Breast epithelium (tissue), 4 donors: ENCODE measurements at regions not wholly inside any gene's neighbourhood (a gene's known extent, or its start where the extent isn't known, plus 50 kb on each side); places are given as distances from the start of the nearest gene placed in this dataset.
A peak's percentile ranks its signal among the peaks of the same experiment; 100 is the strongest.

Source experiments
- DNase-seq, 2 donors: peaks; one replicate each; pipeline ENCODE4 v3.0.0-alpha.2; 2019; ENCODE audit warnings: low spot score in 2 of 2
- H3K27ac ChIP-seq, 2 donors: fragments of 200-600 bp; sonication (generic) in 1 of 2; one replicate each; pipeline ENCODE4 v1.5.1; 2016 to 2019; ENCODE audit warnings: mild to moderate bottlenecking in 1 of 2
- H3K27me3 ChIP-seq, 2 donors: fragments of 200-600 bp; sonication (generic) in 1 of 2; one replicate each; pipeline versions ENCODE4 v1.5.1 to v1.6.0; 2017 to 2019; ENCODE audit warnings: control low read depth in 1 of 2, mild to moderate bottlenecking in 1 of 2
- H3K36me3 ChIP-seq: fragments of 200-600 bp; one replicate; pipeline ENCODE4 v1.5.1; 2019
- H3K4me1 ChIP-seq, 2 donors: fragments of 200-600 bp; sonication (generic); one replicate each; pipeline ENCODE4 v1.5.1; 2016 to 2019; ENCODE audit warnings: control low read depth in 1 of 2
- H3K4me3 ChIP-seq, 3 donors: fragments of 200-600 bp; sonication (generic); 1 replicate in 2 of 3; 2 replicates in 1 of 3; pipeline ENCODE4 v1.5.1; 2016 to 2019; ENCODE audit warnings: mild to moderate bottlenecking in 3 of 3, moderate library complexity in 2 of 3
- H3K9me3 ChIP-seq, 2 donors: fragments of 200-600 bp; sonication (generic) in 1 of 2; one replicate each; pipeline ENCODE4 v1.5.1; 2016 to 2019; ENCODE audit warnings: control low read depth in 1 of 2
- POLR2A ChIP-seq: fragments of 450-650 bp; IDR thresholded peaks from one replicate; pipeline ENCODE4 v1.6.1; 2016; ENCODE audit warnings: antibody characterized with exemption, mild to moderate bottlenecking, moderate library complexity
- POLR2AphosphoS5 ChIP-seq, 3 donors: sonication (generic); formaldehyde crosslinking; IDR thresholded peaks; one replicate each; pipeline ENCODE4 v1.6.1; 2017; ENCODE audit warnings: antibody characterized with exemption in 3 of 3
- intact Hi-C: fragments of 100-400 bp; cut with DNase I; formaldehyde crosslinking; loops from one replicate; pipeline ENCODE4 v1.15.1; 2023; ENCODE audit warnings: low total_unique reads
- TF ChIP-seq, protein P1 (sequence below), 3 donors: fragments of 450-650 bp; IDR thresholded peaks; one replicate each; pipeline ENCODE4 v1.5.1; 2016 to 2017; ENCODE audit warnings: antibody characterized with exemption in 3 of 3, mild to moderate bottlenecking in 3 of 3, moderate library complexity in 3 of 3

DNA sequence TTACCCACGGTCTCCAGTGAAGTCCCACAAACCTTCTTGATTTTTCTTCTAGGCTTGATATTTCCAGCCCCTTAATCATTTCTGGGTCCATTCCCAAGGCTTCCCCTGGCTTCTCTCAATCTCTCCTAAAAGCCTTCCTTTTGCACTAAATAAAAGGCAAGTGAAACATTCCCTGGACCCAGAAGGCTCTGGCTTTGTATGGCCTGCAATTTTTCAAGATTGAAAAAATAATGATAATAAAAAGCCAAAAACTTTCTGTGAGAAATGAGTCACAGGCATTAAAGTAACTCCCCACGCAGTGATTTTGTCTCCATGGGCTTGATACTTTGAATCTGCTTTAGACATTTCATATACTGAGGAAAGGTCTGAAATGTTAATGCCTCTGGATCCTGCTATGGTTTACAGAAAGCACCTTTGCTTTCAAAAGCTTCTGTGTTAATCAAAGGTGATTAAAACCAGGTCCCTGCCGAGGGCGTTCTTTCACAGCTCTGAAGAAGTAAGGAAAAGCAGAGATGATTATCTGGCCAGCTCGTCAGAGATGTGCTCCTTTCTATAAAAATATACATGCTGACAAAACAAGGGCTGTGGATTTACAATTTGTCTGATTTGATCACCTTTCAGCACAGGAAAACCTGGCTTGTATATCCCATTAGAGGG, 118.9 kb upstream of the TMEM72 start:
- Histone ChIP-seq H3K9me3 (no peaks in the 10 kb centered on the region), H3K27ac (no peak overlapping the region), H3K36me3 (no peaks in the 10 kb centered on the region), H3K4me1 (no peaks in the 10 kb centered on the region), H3K27me3 (no peaks in the 10 kb centered on the region), H3K4me3 (no peak overlapping the region)
- no peak for DNase-seq
- intact Hi-C loops, result no loop called here
- no peak for TF ChIP-seq POLR2A
- no peak for TF ChIP-seq POLR2AphosphoS5 (IDR thresholded peaks at IDR 0.05)
- TF ChIP-seq, protein P1, sequence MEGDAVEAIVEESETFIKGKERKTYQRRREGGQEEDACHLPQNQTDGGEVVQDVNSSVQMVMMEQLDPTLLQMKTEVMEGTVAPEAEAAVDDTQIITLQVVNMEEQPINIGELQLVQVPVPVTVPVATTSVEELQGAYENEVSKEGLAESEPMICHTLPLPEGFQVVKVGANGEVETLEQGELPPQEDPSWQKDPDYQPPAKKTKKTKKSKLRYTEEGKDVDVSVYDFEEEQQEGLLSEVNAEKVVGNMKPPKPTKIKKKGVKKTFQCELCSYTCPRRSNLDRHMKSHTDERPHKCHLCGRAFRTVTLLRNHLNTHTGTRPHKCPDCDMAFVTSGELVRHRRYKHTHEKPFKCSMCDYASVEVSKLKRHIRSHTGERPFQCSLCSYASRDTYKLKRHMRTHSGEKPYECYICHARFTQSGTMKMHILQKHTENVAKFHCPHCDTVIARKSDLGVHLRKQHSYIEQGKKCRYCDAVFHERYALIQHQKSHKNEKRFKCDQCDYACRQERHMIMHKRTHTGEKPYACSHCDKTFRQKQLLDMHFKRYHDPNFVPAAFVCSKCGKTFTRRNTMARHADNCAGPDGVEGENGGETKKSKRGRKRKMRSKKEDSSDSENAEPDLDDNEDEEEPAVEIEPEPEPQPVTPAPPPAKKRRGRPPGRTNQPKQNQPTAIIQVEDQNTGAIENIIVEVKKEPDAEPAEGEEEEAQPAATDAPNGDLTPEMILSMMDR (IDR thresholded peaks at IDR 0.05), result no peak

- TF ChIP-seq POLR2A (no peak), POLR2AphosphoS5 (IDR thresholded peaks at IDR 0.05) (no peak)
- TF ChIP-seq, protein P1 (IDR thresholded peaks at IDR 0.05), result no peak
- Histone ChIP-seq H3K9me3 (no peaks in the 10 kb centered on the region), H3K27me3 (no peaks in the 10 kb centered on the region), H3K4me3 (no peak overlapping the region), H3K36me3 (no peaks in the 10 kb centered on the region), H3K4me1 (no peaks in the 10 kb centered on the region), H3K27ac (no peak overlapping the region)
- intact Hi-C loops, result no loop called here
- no peak for DNase-seq
Observed at GRCh38 chr10:44799966-44800365, 111.2 kb upstream of the TMEM72 start.

DNA sequence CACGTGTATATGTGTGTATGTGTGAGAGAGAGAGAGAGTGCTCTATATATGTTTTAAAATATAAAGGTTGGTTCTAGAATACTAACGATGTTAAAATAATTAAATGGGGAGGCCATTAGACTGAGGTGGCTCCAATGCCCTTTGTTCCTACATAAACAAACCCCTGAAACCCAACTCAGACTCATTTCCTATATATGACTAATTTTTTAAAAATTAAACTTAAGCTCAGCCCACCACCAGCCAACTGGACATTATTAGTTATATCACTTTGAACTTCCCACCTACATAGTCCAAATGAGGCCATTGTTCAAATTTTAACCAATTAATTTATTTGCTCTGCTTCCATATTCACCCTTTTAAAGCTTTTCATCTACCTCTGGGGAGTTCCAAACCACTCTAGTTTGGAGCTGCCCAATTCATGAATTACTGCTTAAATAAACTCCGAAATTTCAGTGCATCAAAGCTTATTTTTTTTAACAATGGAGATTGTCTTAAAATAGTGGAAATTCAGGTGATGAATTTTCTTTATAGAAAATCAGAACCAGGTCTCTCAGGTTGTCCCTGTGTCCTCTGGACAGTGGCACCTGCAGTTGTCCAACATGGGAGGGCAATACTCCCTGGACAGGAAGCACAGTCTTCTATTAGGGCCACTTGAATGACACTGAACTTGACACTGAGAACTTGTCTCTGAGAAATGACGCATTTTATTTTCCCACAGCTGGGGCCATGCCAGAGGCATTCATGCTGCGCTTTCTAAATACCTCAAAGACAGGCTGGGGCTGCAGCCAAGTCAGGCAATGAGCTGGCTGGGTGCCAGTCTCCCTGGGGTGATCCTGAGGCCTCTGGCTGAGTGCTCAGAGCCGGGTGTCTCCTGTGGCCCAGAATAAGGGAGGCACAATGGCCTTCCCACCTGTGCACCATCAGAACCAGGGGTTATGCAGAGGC, 109.5 kb upstream of the TMEM72 start:
- Histone ChIP-seq H3K4me1 (no peaks in the 10 kb centered on the region), H3K27ac (no peak overlapping the region), H3K9me3 (no peaks in the 10 kb centered on the region), H3K27me3 (no peaks in the 10 kb centered on the region), H3K36me3 (no peaks in the 10 kb centered on the region), H3K4me3 (no peak overlapping the region)
- intact Hi-C loops, result no loop called here
- TF ChIP-seq POLR2AphosphoS5 (IDR thresholded peaks at IDR 0.05), result peak; percentile 9 to 31 (median 18)
- TF ChIP-seq, protein P1 (IDR thresholded peaks at IDR 0.05), result no peak
- DNase-seq, result peak; percentile 74 to 79

DNA sequence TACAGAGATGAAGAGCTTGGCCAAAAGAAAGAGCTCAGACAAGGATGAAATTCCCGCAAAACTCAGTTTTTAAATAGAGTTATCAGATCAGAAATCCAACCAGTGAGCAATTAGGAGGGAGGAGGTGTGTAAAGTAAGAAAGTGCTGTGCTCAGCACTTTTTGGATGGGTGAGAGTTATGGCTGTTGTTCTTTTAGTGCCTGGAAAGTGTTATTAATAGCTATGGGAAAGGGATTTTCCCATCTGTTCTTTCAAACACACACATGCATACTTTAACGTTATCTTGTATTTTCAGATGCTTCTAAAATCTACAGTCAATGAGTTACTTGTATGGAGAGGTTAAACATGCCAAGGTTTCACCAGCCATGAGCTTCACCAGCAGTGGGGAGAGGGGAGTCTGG, 107.3 kb upstream of the TMEM72 start:
- H3K36me3 ChIP-seq, result no peaks in the 10 kb centered on the region
- H3K9me3 ChIP-seq, result no peaks in the 10 kb centered on the region
- no peak overlapping the region for H3K27ac ChIP-seq
- no peak for DNase-seq
- no peak for TF ChIP-seq POLR2A
- no peak for TF ChIP-seq POLR2AphosphoS5 (IDR thresholded peaks at IDR 0.05)
- TF ChIP-seq, protein P1 (IDR thresholded peaks at IDR 0.05), result no peak
- no peaks in the 10 kb centered on the region for H3K4me1 ChIP-seq
- intact Hi-C loops, result no loop called here
- H3K27me3 ChIP-seq, result no peaks in the 10 kb centered on the region
- no peak overlapping the region for H3K4me3 ChIP-seq

DNA sequence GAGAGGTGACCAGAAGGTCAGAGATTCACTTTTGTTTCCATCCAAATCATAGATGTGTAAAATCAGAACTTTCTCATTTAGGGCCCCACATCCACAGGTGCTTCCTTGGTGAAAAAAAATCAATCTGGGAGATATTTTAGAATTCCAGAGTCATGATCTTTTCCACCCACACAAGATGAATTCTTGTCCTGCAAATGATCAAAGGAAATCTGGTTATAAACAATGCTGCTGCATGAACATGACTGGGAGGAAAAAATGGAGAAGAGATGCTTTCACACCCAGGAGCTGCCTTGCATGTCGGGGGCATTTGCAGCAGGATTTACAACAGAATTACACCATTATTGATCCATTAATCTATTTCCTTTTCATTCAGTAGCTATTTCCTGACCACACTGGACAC, 106.5 kb upstream of the TMEM72 start:
- Histone ChIP-seq H3K27ac (no peak overlapping the region), H3K9me3 (no peaks in the 10 kb centered on the region), H3K27me3 (no peaks in the 10 kb centered on the region), H3K4me1 (no peaks in the 10 kb centered on the region), H3K36me3 (no peaks in the 10 kb centered on the region), H3K4me3 (no peak overlapping the region)
- TF ChIP-seq, protein P1 (IDR thresholded peaks at IDR 0.05), result no peak
- TF ChIP-seq POLR2A (no peak), POLR2AphosphoS5 (IDR thresholded peaks at IDR 0.05) (no peak)
- DNase-seq, result no peak
- intact Hi-C loops, result no loop called here
